B cell (primary cell): ENCODE measurements at regions not wholly inside any gene's neighbourhood (a gene's known extent, or its start where the extent isn't known, plus 50 kb on each side); places are given as distances from the start of the nearest gene placed in this dataset.

ENCODE experiments used
- EZH2 ChIP-seq: IDR thresholded peaks from 2 replicates; pipeline ENCODE4 v1.6.1; 2012; ENCODE audit warnings: borderline replicate concordance, low read depth, mild to moderate bottlenecking, moderate library complexity, low read length; ENCODE audit not compliant: insufficient read depth, poor library complexity, severe bottlenecking
- TF ChIP-seq, protein P1 (sequence below): fragments of 200-600 bp; IDR thresholded peaks from one replicate; pipeline ENCODE4 v1.8.0; 2022; ENCODE audit warnings: antibody characterized with exemption, mild to moderate bottlenecking

GRCh38 chr14:97592341-97592980 is 795.3 kb downstream of the VRK1 start:
- no peak for TF ChIP-seq EZH2
- TF ChIP-seq, protein P1, sequence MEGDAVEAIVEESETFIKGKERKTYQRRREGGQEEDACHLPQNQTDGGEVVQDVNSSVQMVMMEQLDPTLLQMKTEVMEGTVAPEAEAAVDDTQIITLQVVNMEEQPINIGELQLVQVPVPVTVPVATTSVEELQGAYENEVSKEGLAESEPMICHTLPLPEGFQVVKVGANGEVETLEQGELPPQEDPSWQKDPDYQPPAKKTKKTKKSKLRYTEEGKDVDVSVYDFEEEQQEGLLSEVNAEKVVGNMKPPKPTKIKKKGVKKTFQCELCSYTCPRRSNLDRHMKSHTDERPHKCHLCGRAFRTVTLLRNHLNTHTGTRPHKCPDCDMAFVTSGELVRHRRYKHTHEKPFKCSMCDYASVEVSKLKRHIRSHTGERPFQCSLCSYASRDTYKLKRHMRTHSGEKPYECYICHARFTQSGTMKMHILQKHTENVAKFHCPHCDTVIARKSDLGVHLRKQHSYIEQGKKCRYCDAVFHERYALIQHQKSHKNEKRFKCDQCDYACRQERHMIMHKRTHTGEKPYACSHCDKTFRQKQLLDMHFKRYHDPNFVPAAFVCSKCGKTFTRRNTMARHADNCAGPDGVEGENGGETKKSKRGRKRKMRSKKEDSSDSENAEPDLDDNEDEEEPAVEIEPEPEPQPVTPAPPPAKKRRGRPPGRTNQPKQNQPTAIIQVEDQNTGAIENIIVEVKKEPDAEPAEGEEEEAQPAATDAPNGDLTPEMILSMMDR, result no peak
